GM19467 (cell line): ENCODE measurements at regions not wholly inside any gene's neighbourhood (a gene's known extent, or its start where the extent isn't known, plus 50 kb on each side); places are given as distances from the start of the nearest gene placed in this dataset.
"Not testable (repeated sequence)": the region's sequence is repeated elsewhere in the genome, so short reads cannot be mapped to it uniquely, and the experiment has no call there.

ENCODE experiments used
- ATAC-seq: cut with Tn5 transposase; IDR thresholded peaks from one replicate; pipeline ENCODE4 v1.9.1; 2021; ENCODE audit warnings: mild to moderate bottlenecking, moderate library complexity; ENCODE audit not compliant: unreplicated experiment

DNA sequence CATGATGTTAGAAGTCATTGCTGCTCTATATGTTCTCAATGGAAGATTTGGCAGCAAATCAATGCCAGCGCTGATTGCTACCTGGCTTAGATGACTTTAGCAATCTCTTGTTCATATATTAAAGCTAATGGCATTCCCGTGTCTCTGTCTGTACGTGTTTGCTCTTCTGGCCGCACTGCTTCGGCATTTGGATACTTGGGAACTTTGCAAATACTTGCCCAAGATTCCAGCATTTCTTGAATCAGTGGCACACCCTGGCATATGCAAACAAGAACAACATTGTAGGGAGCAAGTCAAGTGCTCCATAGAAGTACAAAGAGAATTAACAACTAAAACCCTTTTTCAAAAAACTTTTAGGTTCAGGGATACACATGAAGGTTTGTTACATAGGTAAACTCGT lies 128.9 kb upstream of the TMEM164 start:
- ATAC-seq = no peak

DNA sequence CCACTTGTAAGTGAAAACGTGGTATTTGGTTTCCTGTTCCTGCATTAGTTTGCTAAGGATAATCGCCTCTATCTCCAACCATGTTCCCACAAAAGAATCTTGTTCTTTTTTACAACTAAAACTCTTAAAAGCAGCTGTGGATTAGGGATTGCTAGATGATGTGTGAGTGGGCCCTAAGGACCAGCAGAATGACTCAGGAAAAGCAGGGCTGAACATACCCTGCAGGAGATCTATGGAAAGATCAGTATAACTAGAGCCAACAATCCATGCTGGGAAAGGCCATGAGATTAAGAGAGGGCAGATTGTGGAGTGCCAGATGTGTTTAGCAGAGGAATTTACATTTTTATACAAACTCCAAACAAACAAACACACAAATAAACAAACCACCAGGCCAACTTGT lies 128.4 kb upstream of the TMEM164 start:
- no peak for ATAC-seq

GRCh38 chrX:109875831-109876230 lies 127.1 kb upstream of the TMEM164 start:
- ATAC-seq = no peak

DNA sequence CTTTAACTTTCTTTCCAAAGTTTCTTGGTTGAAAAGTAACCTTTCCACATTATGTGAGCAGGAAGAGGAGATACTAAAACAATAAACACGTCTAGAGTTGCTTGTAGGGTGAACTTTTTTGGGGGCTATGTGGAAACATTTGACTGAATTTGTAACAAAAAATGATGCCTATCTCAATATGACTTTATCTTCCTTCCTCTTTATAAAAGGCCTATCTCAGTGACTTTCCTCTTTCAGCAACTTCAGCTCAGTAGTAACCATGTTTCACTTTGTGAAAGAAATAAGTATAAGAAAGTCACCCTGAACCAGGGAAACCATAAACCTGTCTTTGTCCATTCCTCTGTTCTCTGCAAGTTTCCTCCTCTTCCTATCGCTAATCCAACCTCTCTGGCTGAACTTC lies 124.7 kb upstream of the TMEM164 start:
- ATAC-seq = no peak

DNA sequence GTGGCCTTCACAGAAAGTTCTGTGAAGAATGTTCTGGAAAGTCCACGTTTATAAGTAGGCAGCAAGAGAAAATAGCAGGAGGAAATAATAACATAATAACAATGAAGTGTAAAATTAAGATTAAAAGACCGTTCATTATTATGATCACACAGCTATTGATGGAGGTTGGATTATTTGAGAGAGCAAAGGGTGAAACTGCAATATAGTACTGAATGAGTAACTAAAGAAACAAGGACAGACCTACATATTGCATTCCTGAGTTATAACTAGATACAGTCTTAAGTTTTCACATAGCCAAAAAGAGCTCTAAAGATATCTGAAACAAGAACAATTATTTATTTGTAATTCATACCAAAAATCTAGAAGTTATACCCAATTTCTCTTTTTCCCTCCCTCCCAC lies 122.9 kb upstream of the TMEM164 start:
- ATAC-seq = no peak

DNA sequence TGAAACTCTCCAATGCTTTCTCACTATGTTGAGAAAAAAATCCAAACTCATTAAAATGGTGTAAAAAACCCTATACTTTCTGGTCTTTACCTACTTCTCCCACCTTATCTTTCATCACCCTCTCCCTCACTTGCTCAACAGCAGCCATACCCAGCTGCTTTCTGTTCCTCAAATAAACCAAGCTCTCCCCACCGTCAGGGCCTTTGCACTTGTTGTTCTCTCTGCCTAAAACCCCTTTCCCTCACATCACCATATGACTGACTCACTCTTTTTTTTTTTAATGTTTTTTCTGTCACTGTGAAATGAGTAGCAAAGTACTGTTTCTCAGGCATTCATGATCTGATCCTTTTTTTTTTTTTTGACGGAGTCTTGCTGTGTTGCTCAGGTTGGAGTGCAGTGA lies 122.3 kb upstream of the TMEM164 start:
- peak; percentile 80 for ATAC-seq

GRCh38 chrX:109886122-109886761 lies 116.7 kb upstream of the TMEM164 start:
- ATAC-seq = peak; percentile 36

DNA sequence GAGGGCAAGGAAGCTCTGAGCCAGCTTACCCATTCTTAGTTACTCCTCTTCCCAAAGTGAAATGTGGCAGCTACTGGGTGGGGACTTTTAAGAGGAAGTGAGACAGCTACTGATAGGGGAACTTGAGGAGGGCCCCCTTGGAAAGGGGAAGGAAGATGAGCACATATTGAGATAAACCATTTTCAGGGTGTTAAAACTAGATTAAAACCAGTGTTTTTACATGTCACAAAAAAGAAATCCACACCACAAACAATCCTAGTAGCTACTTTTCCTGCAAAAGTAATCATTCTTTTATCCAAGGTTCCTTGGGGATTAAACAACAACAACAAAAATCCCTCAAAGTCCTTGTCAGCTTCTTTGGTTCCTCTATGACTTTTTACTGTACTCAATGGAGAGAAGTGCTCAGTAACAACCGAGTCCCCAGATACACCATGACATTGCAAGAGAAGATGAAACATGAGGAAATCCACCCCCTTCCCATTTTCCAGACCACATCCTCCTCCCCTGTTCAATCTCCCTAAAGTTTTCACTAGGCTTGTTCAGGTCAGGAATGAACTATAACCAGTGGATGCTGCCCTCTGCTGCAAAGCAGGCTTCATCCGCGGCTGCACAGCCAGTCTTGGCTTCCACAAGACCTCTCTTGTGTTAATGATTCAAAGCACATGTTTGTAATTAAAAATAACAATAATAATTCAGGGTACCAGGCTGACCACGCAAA lies 113.5 kb upstream of the TMEM164 start:
- ATAC-seq = no peak

- no peak for ATAC-seq
These were observed 112.6 kb upstream of the TMEM164 start for GRCh38 chrX:109890300-109890699.

DNA sequence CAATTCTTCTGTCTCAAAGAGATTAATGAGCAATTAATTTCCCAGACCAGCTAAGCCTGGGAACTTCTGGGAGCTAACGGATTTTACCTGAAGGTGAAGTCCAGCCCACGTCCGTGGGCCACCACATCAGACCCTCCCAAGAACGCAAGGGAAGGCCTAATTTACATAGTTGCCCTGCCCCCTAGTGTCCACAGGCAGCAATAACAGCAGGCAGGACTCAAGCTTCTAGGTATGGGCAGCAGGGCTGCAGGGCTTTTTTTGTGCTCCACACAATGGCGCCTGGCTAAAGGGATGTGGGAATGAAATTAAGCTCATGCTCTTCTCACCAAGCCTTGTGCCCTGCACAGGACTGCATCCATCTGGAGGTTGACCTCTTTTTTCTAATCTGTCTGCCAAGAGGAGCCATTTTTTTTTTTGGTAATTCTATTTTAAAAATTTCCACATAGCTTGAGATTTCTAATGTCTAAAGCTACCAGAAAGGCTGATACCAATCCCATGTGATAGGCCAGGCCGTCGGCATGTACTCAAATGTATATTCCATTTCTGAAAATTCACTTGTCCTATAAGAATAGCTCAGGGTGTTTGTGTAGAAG lies 111.9 kb upstream of the TMEM164 start:
- peak; percentile 66 for ATAC-seq

- ATAC-seq = not testable (repeated sequence)
These were observed 106.9 kb upstream of the TMEM164 start for GRCh38 chrX:109896024-109896423.

- ATAC-seq = no peak
These were observed 100.2 kb upstream of the TMEM164 start for GRCh38 chrX:109902665-109903064.

DNA sequence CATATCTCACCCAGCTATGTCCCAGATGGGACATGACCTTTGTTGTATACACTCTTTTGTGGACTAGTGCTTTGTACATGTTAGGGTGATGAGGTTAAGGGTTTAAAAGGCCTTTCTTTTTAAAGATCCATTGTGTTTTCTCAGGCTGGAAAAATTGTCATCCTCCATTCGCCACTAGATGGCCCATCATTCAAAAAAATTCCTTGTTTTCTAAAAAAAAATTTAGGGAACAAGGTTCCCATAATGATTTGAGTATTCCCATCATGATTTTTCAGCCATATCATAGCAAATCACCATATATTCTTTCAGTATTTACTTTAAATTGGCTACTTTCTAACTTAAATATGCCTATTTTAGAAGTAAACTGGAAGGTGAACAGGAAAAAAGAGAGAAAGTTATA lies 91.9 kb upstream of the TMEM164 start:
- ATAC-seq = no peak

- not testable (repeated sequence) for ATAC-seq
These were observed 89.9 kb upstream of the TMEM164 start for GRCh38 chrX:109912993-109913392.

- no peak for ATAC-seq
These were observed 88.6 kb upstream of the TMEM164 start for GRCh38 chrX:109914114-109914849.

GRCh38 chrX:109918753-109919152 lies 84.2 kb upstream of the TMEM164 start:
- ATAC-seq = no peak

GRCh38 chrX:109920325-109920724 lies 82.6 kb upstream of the TMEM164 start:
- no peak for ATAC-seq

DNA sequence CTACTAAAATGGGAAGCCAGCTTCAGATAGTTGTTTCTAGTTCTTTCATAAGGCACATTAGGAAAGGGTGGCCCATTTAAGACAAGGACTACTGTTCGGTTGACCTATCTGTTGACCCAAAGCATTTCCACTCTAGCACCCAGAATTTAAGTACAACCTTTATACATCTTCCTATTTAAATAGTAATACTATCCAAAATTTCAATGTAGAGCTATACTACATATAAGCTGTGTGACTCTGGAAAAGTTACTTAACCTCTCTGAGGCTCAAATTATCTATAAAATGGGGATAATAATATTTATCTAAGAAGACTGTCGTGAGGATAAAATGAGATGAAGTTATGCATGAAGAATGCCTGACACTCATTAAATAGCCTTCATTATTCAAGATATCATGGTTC lies 82.0 kb upstream of the TMEM164 start:
- ATAC-seq = no peak

DNA sequence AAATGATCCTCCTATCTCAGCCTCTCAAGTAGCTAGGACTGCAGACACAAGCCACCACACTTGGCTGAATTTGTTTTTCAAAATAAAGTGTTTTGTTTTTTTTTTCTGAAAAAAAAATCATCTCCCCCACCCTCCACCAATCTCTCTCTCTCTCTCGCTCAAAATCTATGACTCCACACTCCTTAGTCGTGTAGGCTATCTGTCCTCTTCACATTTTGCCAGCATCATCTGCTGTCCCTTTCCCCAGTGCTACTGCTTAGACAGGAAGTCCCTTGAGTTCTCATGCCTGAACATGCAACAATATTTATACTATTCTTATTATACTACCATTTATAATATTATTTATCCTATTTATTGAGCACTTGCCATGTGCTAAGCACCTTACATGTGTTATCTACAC lies 80.7 kb upstream of the TMEM164 start:
- ATAC-seq = no peak

DNA sequence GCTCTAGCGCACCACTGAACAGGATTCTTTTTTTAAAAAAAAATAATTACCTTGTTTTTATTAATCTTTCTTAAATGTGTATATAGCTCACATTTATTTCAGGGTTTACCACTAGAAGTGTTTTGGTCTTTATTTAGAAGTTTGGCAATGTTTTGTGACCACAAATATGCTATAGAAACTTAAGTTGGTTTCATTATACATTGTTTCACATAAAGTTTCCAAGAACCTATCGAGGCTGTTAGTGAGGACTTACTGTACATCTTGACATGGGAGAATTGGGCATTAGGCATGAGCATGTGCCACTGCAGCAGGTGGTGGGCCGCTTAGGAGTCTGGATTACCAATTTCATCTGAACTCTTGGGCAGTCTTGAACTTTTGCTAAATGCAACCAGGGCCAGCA lies 77.9 kb upstream of the TMEM164 start:
- not testable (repeated sequence) for ATAC-seq

DNA sequence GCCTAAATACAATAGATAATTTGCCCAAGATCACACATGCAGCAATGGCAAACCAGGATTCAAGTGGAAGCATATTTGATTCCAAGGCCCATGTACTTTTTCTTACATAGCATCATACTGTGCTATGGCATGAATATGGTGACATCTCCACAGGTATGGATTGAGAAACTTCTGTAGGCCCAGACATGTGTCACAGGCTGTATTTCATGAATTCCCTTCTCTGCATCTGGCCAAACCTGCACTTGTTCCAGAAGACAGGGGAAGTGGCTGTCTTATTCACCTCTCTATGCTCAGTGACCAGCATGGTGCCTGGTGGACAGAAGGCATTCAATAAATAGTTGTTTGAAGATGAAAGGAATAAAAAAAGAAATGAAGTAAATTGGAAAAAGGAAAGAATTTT lies 77.3 kb upstream of the TMEM164 start:
- ATAC-seq = no peak

- ATAC-seq = no peak
These were observed 76.8 kb upstream of the TMEM164 start for GRCh38 chrX:109926118-109926517.
